Peyer's patch (tissue), 4 donors: ENCODE measurements at regions not wholly inside any gene's neighbourhood (a gene's known extent, or its start where the extent isn't known, plus 50 kb on each side); places are given as distances from the start of the nearest gene placed in this dataset.

Experiments
- DNase-seq, 3 donors: peaks; one replicate each; pipeline ENCODE4 v3.0.0-alpha.2; 2017 to 2019
- H3K27ac ChIP-seq, 4 donors: fragments of 200-600 bp; sonication (generic); one replicate each; pipeline ENCODE4 v1.5.1; 2016 to 2019
- H3K27me3 ChIP-seq, 2 donors: fragments of 200-600 bp; sonication (generic); one replicate each; pipeline ENCODE4 v1.5.1; 2019
- H3K36me3 ChIP-seq, 3 donors: fragments of 200-600 bp; sonication (generic); one replicate each; pipeline ENCODE4 v1.5.1; 2016 to 2019
- H3K4me1 ChIP-seq, 4 donors: fragments of 200-600 bp; sonication (generic); one replicate each; pipeline ENCODE4 v1.5.1; 2016 to 2019
- H3K4me3 ChIP-seq, 4 donors: fragments of 200-600 bp; sonication (generic); 1 replicate in 3 of 4; 2 replicates in 1 of 4; pipeline ENCODE4 v1.5.1; 2016 to 2019; ENCODE audit warnings: mild to moderate bottlenecking in 1 of 4
- H3K9me3 ChIP-seq, 4 donors: fragments of 200-600 bp; sonication (generic); one replicate each; pipeline ENCODE4 v1.5.1; 2016 to 2019; ENCODE audit warnings: mild to moderate bottlenecking in 1 of 4
- POLR2A ChIP-seq, 2 donors: fragments of 450-650 bp; IDR thresholded peaks; one replicate each; pipeline ENCODE4 v1.5.1; 2017; ENCODE audit warnings: antibody characterized with exemption in 2 of 2, mild to moderate bottlenecking in 2 of 2, moderate library complexity in 2 of 2
- TF ChIP-seq, protein P1 (sequence below), 6 experiments: fragments of 450-650 bp in 4 of 6; fragments of 200-600 bp in 2 of 6; sonication (generic) in 1 of 6; IDR thresholded peaks; one replicate each; pipeline ENCODE4 v1.5.1; 2017 to 2019; ENCODE audit warnings: antibody characterized with exemption in 6 of 6, mild to moderate bottlenecking in 3 of 6, moderate library complexity in 1 of 6

- no peak overlapping the region for H3K4me3 ChIP-seq
- TF ChIP-seq, protein P1, sequence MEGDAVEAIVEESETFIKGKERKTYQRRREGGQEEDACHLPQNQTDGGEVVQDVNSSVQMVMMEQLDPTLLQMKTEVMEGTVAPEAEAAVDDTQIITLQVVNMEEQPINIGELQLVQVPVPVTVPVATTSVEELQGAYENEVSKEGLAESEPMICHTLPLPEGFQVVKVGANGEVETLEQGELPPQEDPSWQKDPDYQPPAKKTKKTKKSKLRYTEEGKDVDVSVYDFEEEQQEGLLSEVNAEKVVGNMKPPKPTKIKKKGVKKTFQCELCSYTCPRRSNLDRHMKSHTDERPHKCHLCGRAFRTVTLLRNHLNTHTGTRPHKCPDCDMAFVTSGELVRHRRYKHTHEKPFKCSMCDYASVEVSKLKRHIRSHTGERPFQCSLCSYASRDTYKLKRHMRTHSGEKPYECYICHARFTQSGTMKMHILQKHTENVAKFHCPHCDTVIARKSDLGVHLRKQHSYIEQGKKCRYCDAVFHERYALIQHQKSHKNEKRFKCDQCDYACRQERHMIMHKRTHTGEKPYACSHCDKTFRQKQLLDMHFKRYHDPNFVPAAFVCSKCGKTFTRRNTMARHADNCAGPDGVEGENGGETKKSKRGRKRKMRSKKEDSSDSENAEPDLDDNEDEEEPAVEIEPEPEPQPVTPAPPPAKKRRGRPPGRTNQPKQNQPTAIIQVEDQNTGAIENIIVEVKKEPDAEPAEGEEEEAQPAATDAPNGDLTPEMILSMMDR (IDR thresholded peaks at IDR 0.05) = no peak
- no peak for TF ChIP-seq POLR2A (IDR thresholded peaks at IDR 0.05)
- H3K9me3 ChIP-seq = no peaks in the 10 kb centered on the region
- no peaks in the 10 kb centered on the region for H3K4me1 ChIP-seq
- DNase-seq = no peak
- no peaks in the 10 kb centered on the region for H3K36me3 ChIP-seq
- no peaks in the 10 kb centered on the region for H3K27me3 ChIP-seq
- no peak overlapping the region for H3K27ac ChIP-seq
Observed at GRCh38 chr20:51195990-51196389, 173.1 kb upstream of the KCNG1 start.

- Histone ChIP-seq H3K4me3 (no peak overlapping the region), H3K36me3 (no peaks in the 10 kb centered on the region), H3K27ac (no peak overlapping the region), H3K27me3 (no peaks in the 10 kb centered on the region), H3K4me1 (no peaks in the 10 kb centered on the region), H3K9me3 (no peaks in the 10 kb centered on the region)
- DNase-seq = no peak
- TF ChIP-seq POLR2A (IDR thresholded peaks at IDR 0.05) = no peak
- TF ChIP-seq, protein P1 (IDR thresholded peaks at IDR 0.05) = no peak
Observed at GRCh38 chr20:51195419-51195901, 172.6 kb upstream of the KCNG1 start.

GRCh38 chr20:51193066-51193772 is 170.3 kb upstream of the KCNG1 start:
- no peaks in the 10 kb centered on the region for H3K36me3 ChIP-seq
- no peak overlapping the region for H3K27ac ChIP-seq
- H3K27me3 ChIP-seq = no peaks in the 10 kb centered on the region
- H3K9me3 ChIP-seq = no peaks in the 10 kb centered on the region
- TF ChIP-seq, protein P1 (IDR thresholded peaks at IDR 0.05) = no peak
- TF ChIP-seq POLR2A (IDR thresholded peaks at IDR 0.05) = no peak
- DNase-seq = no peak
- H3K4me1 ChIP-seq = no peaks in the 10 kb centered on the region
- no peak overlapping the region for H3K4me3 ChIP-seq

DNA sequence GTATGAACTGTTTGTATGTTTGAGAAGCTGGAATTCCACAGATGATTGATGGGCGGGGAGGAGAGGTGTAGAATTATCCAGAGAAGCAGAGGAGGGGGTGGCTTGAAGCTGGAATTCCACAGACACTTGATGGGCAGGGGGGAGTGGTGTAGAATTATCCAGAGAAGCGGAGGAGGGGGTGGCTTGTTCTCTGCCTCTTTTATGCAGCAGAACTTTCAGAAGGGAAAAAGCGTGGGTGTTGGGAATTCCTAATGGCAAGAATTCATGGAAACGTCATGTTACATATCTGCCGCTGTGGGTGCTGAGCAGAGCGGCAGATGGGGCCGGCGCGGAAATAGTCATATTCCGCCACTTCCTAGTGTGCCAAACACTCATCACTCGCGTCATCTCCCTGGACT is 167.9 kb upstream of the KCNG1 start:
- H3K9me3 ChIP-seq = no peaks in the 10 kb centered on the region
- no peak for TF ChIP-seq POLR2A (IDR thresholded peaks at IDR 0.05)
- TF ChIP-seq, protein P1 (IDR thresholded peaks at IDR 0.05) = no peak
- H3K27ac ChIP-seq = no peak overlapping the region
- H3K4me3 ChIP-seq = no peak overlapping the region
- no peaks in the 10 kb centered on the region for H3K4me1 ChIP-seq
- no peaks in the 10 kb centered on the region for H3K27me3 ChIP-seq
- no peak for DNase-seq
- H3K36me3 ChIP-seq = no peaks in the 10 kb centered on the region

GRCh38 chr20:51189814-51190782 is 167.2 kb upstream of the KCNG1 start:
- H3K9me3 ChIP-seq = no peaks in the 10 kb centered on the region
- no peak for DNase-seq
- TF ChIP-seq, protein P1 (IDR thresholded peaks at IDR 0.05) = no peak
- TF ChIP-seq POLR2A (IDR thresholded peaks at IDR 0.05) = no peak
- no peaks in the 10 kb centered on the region for H3K27me3 ChIP-seq
- H3K36me3 ChIP-seq = no peaks in the 10 kb centered on the region
- H3K4me1 ChIP-seq = no peaks in the 10 kb centered on the region
- H3K4me3 ChIP-seq = no peak overlapping the region
- H3K27ac ChIP-seq = no peak overlapping the region
